Adrenal gland (tissue), 5 donors: ENCODE measurements at regions not wholly inside any gene's neighbourhood (a gene's known extent, or its start where the extent isn't known, plus 50 kb on each side); places are given as distances from the start of the nearest gene placed in this dataset.

ENCODE experiments used
- CTCF ChIP-seq, 6 experiments: fragments of 450-650 bp in 4 of 6; fragments of 200-600 bp in 2 of 6; sonication (generic) in 1 of 6; IDR thresholded peaks; 1 replicate in 5 of 6; 2 replicates in 1 of 6; pipeline versions ENCODE4 v1.5.1 to v1.8.0; 2016 to 2021; ENCODE audit warnings: antibody characterized with exemption in 6 of 6, mild to moderate bottlenecking in 2 of 6, moderate library complexity in 1 of 6
- POLR2A ChIP-seq, 2 donors: fragments of 450-650 bp; IDR thresholded peaks; one replicate each; pipeline ENCODE4 v1.6.1; 2017; ENCODE audit warnings: antibody characterized with exemption in 2 of 2, mild to moderate bottlenecking in 2 of 2, moderate library complexity in 1 of 2
- donor health status: DM: no; HTN: no; CAD: no.

GRCh38 chr3:124455891-124456290, 274.4 kb upstream of the UMPS start:
- TF ChIP-seq CTCF (IDR thresholded peaks at IDR 0.05) (no peak), POLR2A (IDR thresholded peaks at IDR 0.05) (no peak)
